ENCODE measurements at regions not wholly inside any gene's neighbourhood (a gene's known extent, or its start where the extent isn't known, plus 50 kb on each side); places are given as distances from the start of the nearest gene placed in this dataset.

DNA sequence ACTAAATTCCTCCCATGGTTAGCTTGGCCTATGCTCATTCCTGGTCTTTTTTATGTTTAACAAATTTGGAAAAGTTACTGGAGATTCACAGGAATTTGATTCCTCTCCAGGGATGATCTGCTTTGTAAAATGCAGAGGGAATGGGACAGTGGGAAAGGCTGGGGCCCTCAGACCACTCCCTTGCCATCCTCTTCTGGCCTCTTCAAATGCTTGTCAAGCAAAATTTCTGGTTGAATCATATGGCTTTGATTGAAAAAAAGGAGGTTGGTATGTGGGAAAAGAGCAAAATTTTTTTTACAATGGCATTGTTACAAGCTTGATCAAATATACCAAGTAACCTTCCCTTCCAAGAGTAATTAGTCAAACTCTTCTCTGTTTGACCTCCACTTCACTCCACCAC lies 225.1 kb downstream of the PIK3R1 start:
- H3K27me3 ChIP-seq = no peaks in the 10 kb centered on the region
- intact Hi-C loops (cut with DNase I) = no loop called here
- H3K4me3 ChIP-seq = no peak overlapping the region
- H3K27ac ChIP-seq = no peak overlapping the region
- no peak for DNase-seq
- H3K4me1 ChIP-seq (ENCODE audit: insufficient read depth) = no peaks in the 10 kb centered on the region
- TF ChIP-seq EP300 (IDR thresholded peaks at IDR 0.05) (no peak), POLR2A (IDR thresholded peaks at IDR 0.05) (no peak)
- TF ChIP-seq, protein P1, sequence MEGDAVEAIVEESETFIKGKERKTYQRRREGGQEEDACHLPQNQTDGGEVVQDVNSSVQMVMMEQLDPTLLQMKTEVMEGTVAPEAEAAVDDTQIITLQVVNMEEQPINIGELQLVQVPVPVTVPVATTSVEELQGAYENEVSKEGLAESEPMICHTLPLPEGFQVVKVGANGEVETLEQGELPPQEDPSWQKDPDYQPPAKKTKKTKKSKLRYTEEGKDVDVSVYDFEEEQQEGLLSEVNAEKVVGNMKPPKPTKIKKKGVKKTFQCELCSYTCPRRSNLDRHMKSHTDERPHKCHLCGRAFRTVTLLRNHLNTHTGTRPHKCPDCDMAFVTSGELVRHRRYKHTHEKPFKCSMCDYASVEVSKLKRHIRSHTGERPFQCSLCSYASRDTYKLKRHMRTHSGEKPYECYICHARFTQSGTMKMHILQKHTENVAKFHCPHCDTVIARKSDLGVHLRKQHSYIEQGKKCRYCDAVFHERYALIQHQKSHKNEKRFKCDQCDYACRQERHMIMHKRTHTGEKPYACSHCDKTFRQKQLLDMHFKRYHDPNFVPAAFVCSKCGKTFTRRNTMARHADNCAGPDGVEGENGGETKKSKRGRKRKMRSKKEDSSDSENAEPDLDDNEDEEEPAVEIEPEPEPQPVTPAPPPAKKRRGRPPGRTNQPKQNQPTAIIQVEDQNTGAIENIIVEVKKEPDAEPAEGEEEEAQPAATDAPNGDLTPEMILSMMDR (IDR thresholded peaks at IDR 0.05) = no peak
- H3K9me3 ChIP-seq = no peaks in the 10 kb centered on the region
- no peaks in the 10 kb centered on the region for H3K36me3 ChIP-seq

DNA sequence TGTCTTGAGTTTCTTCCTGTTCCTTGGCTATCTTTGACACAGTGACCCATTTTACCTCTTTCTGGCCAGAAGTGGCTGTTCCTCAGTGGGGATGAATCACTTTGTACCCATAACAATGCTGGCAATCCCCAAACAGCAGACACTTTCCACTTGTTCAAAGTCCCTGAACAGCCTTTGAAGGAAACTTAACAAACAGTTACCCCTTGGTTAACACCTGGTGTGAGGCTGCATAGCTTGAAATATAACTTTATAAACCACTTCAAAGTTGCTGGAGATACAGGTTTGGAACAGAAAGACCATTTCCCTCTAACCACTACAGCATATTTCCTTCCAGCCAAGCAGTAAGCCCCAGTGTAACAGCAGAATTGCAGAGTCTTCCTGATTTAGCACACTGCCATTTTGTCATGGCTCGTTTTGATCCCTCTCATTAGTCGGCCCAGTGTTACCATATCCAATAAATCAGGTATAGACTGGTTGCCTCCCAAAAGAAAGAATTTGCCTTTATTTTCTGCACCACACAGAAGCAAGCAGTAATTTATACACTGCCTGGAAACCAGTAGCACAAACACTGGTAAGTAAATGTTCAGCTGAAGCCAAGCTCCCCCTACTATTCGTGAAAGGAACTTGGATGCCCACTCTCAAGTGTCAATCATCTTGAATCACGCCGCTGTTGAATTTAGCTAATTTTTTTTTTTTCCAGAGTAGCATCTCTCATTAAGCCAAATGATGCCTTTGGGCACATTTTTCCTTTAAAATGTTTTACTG lies 225.9 kb downstream of the PIK3R1 start:
- Histone ChIP-seq H3K4me3 (no peak overlapping the region), H3K27ac (no peak overlapping the region), H3K9me3 (no peaks in the 10 kb centered on the region), H3K36me3 (no peaks in the 10 kb centered on the region), H3K4me1 (ENCODE audit: insufficient read depth) (no peaks in the 10 kb centered on the region), H3K27me3 (no peaks in the 10 kb centered on the region)
- DNase-seq = no peak
- intact Hi-C loops (cut with DNase I) = no loop called here
- 54 to 80% (median 68%) methylated on average over 5 of the region's 5 CpGs for WGBS, 3 donors
- TF ChIP-seq POLR2A (IDR thresholded peaks at IDR 0.05) = no peak
- no peak for TF ChIP-seq EP300 (IDR thresholded peaks at IDR 0.05)
- TF ChIP-seq, protein P1 (IDR thresholded peaks at IDR 0.05) = no peak

DNA sequence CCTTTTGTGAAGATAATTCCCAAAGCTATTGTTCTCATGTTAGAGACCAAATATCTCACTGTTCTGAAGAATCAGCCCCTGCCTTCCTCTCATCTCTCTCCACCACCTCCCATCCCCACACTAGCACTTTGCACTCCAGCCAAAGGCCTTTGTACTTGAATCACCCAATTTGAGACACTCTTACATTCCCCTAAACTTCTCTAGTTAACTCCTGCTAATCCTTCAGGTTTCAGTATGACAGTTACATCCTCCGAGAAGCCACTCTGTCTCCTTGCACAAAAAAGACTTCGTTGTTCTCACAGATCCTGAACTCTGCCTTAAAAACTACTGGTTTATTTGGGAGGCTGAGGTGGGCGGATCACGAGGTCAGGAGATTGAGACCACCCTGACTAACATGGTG lies 227.5 kb downstream of the PIK3R1 start:
- DNase-seq = no peak
- Histone ChIP-seq H3K4me3 (no peak overlapping the region), H3K9me3 (no peaks in the 10 kb centered on the region), H3K36me3 (no peaks in the 10 kb centered on the region), H3K27ac (no peak overlapping the region), H3K27me3 (no peaks in the 10 kb centered on the region), H3K4me1 (ENCODE audit: insufficient read depth) (no peaks in the 10 kb centered on the region)
- TF ChIP-seq EP300 (IDR thresholded peaks at IDR 0.05) = no peak
- TF ChIP-seq, protein P1 (IDR thresholded peaks at IDR 0.05) = no peak
- no peak for TF ChIP-seq POLR2A (IDR thresholded peaks at IDR 0.05)
- intact Hi-C loops (cut with DNase I) = no loop called here
- WGBS, 3 donors = 94 to 98% (median 95%) methylated on average over 4 of the region's 4 CpGs

DNA sequence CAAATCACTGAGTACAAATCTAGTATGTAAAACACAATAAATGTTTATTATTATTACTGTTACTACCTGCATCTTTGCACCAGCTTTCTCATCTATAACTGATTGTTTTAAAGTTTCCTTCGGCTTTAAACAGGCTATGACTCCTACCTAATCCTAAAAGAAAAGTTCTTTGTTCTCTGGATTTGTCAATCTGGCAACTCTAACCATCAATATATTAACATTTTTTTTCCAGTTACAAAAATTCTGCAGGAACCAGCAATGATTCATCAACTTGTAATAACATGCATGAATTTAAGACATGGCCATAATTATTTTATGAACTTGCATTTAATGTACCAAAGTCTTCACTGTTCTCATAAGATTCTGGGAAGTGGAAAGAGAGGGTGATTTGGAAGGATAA lies 228.5 kb downstream of the PIK3R1 start:
- H3K36me3 ChIP-seq = no peaks in the 10 kb centered on the region
- intact Hi-C loops (cut with DNase I) = no loop called here
- no peak for DNase-seq
- no peaks in the 10 kb centered on the region for H3K4me1 ChIP-seq (ENCODE audit: insufficient read depth)
- 75 to 92% (median 82%) methylated on average over 1 of the region's 1 CpG for WGBS, 3 donors
- H3K27ac ChIP-seq = no peak overlapping the region
- H3K9me3 ChIP-seq = no peaks in the 10 kb centered on the region
- TF ChIP-seq, protein P1 (IDR thresholded peaks at IDR 0.05) = no peak
- TF ChIP-seq EP300 (IDR thresholded peaks at IDR 0.05) (no peak), POLR2A (IDR thresholded peaks at IDR 0.05) (no peak)
- H3K4me3 ChIP-seq = no peak overlapping the region
- no peaks in the 10 kb centered on the region for H3K27me3 ChIP-seq

Data from ovary (tissue), 7 donors.